ENCODE measurements at regions not wholly inside any gene's neighbourhood (a gene's known extent, or its start where the extent isn't known, plus 50 kb on each side); places are given as distances from the start of the nearest gene placed in this dataset.

DNA sequence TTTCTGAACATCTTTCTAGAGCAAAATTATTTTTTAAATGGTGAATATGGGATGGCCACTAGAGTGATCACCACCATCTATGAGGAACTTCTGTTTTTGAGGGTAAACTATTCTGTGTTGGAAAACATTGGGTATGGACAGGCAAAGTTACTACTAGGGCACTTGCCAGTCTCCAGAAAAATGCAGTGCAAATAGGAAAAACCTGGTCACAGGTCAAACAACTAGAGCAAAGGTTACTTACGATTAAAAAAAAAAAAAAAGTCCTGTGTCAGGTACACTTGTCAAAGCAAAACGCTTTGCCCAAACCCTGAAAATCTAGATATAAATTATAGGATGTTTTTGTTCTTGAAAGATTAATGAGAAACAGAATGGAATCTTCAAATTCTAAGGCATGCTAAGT is 66.2 kb downstream of the SLITRK1 start:
- ChIA-PET CTCF (no interaction called here), POLR2A (no interaction called here)
- WGBS (ENCODE audit: missing lambda C conversion rate), result 11% methylated on average over 2 of the region's 2 CpGs
- no peaks in the 10 kb centered on the region for H3K9me3 ChIP-seq
- no peaks in the 10 kb centered on the region for H3K4me1 ChIP-seq
- no peak overlapping the region for H3K4me3 ChIP-seq
- DNase-seq (ENCODE audit: low read depth in 1 of 2, low spot score in 1 of 2), result no peak
- no peak for ATAC-seq
- no peak for FAIRE-seq
- TF ChIP-seq CHD4 (IDR thresholded peaks at IDR 0.05; ENCODE audit: borderline replicate concordance), result no peak
- no peak for TF ChIP-seq KDM1A (IDR thresholded peaks at IDR 0.05; ENCODE audit: low read depth)
- TF ChIP-seq RNF2 (IDR thresholded peaks at IDR 0.05; ENCODE audit: borderline replicate concordance, low read depth), result no peak
- no peak for TF ChIP-seq POLR2A (IDR thresholded peaks at IDR 0.05; ENCODE audit: low read length)
- TF ChIP-seq, protein P1, sequence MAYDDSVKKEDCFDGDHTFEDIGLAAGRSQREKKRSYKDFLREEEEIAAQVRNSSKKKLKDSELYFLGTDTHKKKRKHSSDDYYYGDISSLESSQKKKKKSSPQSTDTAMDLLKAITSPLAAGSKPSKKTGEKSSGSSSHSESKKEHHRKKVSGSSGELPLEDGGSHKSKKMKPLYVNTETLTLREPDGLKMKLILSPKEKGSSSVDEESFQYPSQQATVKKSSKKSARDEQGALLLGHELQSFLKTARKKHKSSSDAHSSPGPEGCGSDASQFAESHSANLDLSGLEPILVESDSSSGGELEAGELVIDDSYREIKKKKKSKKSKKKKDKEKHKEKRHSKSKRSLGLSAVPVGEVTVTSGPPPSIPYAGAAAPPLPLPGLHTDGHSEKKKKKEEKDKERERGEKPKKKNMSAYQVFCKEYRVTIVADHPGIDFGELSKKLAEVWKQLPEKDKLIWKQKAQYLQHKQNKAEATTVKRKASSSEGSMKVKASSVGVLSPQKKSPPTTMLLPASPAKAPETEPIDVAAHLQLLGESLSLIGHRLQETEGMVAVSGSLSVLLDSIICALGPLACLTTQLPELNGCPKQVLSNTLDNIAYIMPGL (CRISPR knock-in tag; IDR thresholded peaks at IDR 0.05; ENCODE audit: borderline replicate concordance), result no peak
- TF ChIP-seq GATA3 (IDR thresholded peaks at IDR 0.05; ENCODE audit: borderline replicate concordance), result no peak
- no peak for TF ChIP-seq TFCP2L1 (CRISPR knock-in tag; IDR thresholded peaks at IDR 0.05)
- no peak for TF ChIP-seq NPAS2 (CRISPR knock-in tag; IDR thresholded peaks at IDR 0.05; ENCODE audit: borderline replicate concordance)
- no peak for TF ChIP-seq HDAC2 (IDR thresholded peaks at IDR 0.05)
- TF ChIP-seq, protein P2, sequence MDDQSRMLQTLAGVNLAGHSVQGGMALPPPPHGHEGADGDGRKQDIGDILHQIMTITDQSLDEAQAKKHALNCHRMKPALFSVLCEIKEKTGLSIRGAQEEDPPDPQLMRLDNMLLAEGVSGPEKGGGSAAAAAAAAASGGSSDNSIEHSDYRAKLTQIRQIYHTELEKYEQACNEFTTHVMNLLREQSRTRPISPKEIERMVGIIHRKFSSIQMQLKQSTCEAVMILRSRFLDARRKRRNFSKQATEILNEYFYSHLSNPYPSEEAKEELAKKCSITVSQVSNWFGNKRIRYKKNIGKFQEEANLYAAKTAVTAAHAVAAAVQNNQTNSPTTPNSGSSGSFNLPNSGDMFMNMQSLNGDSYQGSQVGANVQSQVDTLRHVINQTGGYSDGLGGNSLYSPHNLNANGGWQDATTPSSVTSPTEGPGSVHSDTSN (IDR thresholded peaks at IDR 0.05), result no peak
- TF ChIP-seq, protein P3, sequence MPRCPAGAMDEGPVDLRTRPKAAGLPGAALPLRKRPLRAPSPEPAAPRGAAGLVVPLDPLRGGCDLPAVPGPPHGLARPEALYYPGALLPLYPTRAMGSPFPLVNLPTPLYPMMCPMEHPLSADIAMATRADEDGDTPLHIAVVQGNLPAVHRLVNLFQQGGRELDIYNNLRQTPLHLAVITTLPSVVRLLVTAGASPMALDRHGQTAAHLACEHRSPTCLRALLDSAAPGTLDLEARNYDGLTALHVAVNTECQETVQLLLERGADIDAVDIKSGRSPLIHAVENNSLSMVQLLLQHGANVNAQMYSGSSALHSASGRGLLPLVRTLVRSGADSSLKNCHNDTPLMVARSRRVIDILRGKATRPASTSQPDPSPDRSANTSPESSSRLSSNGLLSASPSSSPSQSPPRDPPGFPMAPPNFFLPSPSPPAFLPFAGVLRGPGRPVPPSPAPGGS (IDR thresholded peaks at IDR 0.05), result no peak
- TF ChIP-seq CBX8 (IDR thresholded peaks at IDR 0.05), result no peak
- no peak overlapping the region for H3K27ac ChIP-seq
- no peak overlapping the region for H3K4me2 ChIP-seq

DNA sequence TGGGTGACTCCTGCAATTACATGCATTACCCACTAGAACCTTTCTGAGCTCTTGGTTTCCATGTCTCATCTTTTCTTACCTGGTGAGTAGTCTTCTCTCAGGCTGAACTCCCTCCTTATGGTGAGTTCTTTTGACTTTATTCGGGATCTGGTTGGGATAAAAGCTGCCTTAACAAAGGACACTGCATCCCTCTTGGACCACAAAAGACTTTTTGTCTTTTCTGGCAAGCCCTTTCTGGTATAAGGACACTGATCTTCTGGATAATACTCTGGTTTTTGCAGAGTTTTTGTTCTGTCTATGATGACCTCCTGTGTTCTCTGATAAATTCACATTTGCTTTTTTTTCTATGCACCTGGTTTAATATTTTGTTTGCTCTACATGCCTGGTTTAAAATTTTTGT is 66.7 kb downstream of the SLITRK1 start:
- 10% methylated on average over 1 of the region's 1 CpG for WGBS (ENCODE audit: missing lambda C conversion rate)
- H3K4me1 ChIP-seq, result no peaks in the 10 kb centered on the region
- POLR2A ChIA-PET, result no interaction called here

DNA sequence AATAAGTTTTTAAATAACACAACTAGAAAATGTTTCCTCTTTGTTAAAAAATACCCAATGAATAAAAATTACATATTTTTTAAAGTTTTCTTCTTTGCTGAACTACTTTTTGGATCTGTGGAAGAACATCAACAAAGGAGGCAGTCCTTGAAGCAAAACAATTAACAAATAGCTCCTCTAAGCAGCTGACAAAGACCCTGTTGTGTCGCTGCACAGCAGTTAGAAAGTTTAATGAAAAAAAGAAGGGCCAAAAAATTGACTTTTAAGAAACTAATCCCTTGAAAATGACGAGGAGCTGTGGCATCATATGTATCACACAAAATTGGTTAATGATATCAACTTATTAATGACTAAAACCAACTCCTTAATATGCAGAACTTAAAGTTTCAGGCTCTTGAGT is 72.1 kb downstream of the SLITRK1 start:
- no peak for DNase-seq (ENCODE audit: low read depth in 1 of 2, low spot score in 1 of 2)
- Histone ChIP-seq H3K4me2 (no peak overlapping the region), H3K9me3 (no peaks in the 10 kb centered on the region), H3K4me3 (no peak overlapping the region), H3K27ac (no peak overlapping the region), H3K4me1 (no peaks in the 10 kb centered on the region)
- ChIA-PET POLR2A (no interaction called here), CTCF (no interaction called here)
- FAIRE-seq, result no peak
- no peak for ATAC-seq
- TF ChIP-seq CBX8 (IDR thresholded peaks at IDR 0.05) (no peak), HOXB13 (CRISPR knock-in tag; IDR thresholded peaks at IDR 0.05; ENCODE audit: low read depth) (no peak), RNF2 (IDR thresholded peaks at IDR 0.05; ENCODE audit: borderline replicate concordance, low read depth) (no peak), ZNF302 (CRISPR knock-in tag; IDR thresholded peaks at IDR 0.05) (no peak)
- 8% methylated on average over 2 of the region's 2 CpGs for WGBS (ENCODE audit: missing lambda C conversion rate)

More for the DNA sequence above, 66.7 kb downstream of the SLITRK1 start:
- H3K4me3 ChIP-seq, result no peak overlapping the region
- DNase-seq (ENCODE audit: low read depth in 1 of 2, low spot score in 1 of 2) (no peak), ATAC-seq (no peak), FAIRE-seq (no peak)
- H3K27ac ChIP-seq, result no peak overlapping the region
- CTCF ChIA-PET, result interaction anchor here (0.6 kb wide), 1 partner anchor 373 kb away, joined by 3 read pairs; no protein-coding TSS in a partner anchor
- TF ChIP-seq FOSL2 (IDR thresholded peaks at IDR 0.05), result no peak
- no peak for TF ChIP-seq FOSL2 (CRISPR knock-in tag; IDR thresholded peaks at IDR 0.05)
- TF ChIP-seq BHLHE40 (IDR thresholded peaks at IDR 0.05; ENCODE audit: low read depth, low read length), result no peak
- no peak for TF ChIP-seq KDM5A (IDR thresholded peaks at IDR 0.05)
- TF ChIP-seq FOXS1 (CRISPR knock-in tag; IDR thresholded peaks at IDR 0.05), result no peak
- TF ChIP-seq NR3C1 (IDR thresholded peaks at IDR 0.05), result no peak
- TF ChIP-seq RNF2 (IDR thresholded peaks at IDR 0.05; ENCODE audit: borderline replicate concordance, low read depth), result no peak
- TF ChIP-seq POLR2A (IDR thresholded peaks at IDR 0.05; ENCODE audit: low read length), result no peak
- TF ChIP-seq TP53 (CRISPR knock-in tag; IDR thresholded peaks at IDR 0.05), result no peak
- TF ChIP-seq, protein P3 (IDR thresholded peaks at IDR 0.05), result no peak
- no peak for TF ChIP-seq CBX8 (IDR thresholded peaks at IDR 0.05)
- no peak for TF ChIP-seq ESRRA (IDR thresholded peaks at IDR 0.05; ENCODE audit: borderline replicate concordance, low read length)
- TF ChIP-seq EP300 (IDR thresholded peaks at IDR 0.05), result no peak
- TF ChIP-seq HEYL (CRISPR knock-in tag; IDR thresholded peaks at IDR 0.05), result no peak
- H3K4me2 ChIP-seq, result no peak overlapping the region
- H3K9me3 ChIP-seq, result no peaks in the 10 kb centered on the region

Measured in A549 (cell line).